OCI-M1 (cell line): ENCODE measurements at regions not wholly inside any gene's neighbourhood (a gene's known extent, or its start where the extent isn't known, plus 50 kb on each side); places are given as distances from the start of the nearest gene placed in this dataset.
"Not testable (repeated sequence)": the region's sequence is repeated elsewhere in the genome, so short reads cannot be mapped to it uniquely, and the experiment has no call there.

Experiments used
- DNase-seq: peaks from one replicate; lab custom pipeline; 2025; lab: John Stamatoyannopoulos, UW

- DNase-seq, result no peak
These were observed 308.8 kb downstream of the RPIA start for GRCh38 chr2:89000235-89000634.

GRCh38 chr2:89004238-89004637, 312.8 kb downstream of the RPIA start:
- DNase-seq, result not testable (repeated sequence)

GRCh38 chr2:89020566-89020965, 329.1 kb downstream of the RPIA start:
- not testable (repeated sequence) for DNase-seq

- not testable (repeated sequence) for DNase-seq
These were observed 334.8 kb downstream of the RPIA start for GRCh38 chr2:89026296-89026695.

- not testable (repeated sequence) for DNase-seq
These were observed 335.6 kb downstream of the RPIA start for GRCh38 chr2:89027115-89027514.

- DNase-seq, result not testable (repeated sequence)
These were observed 336.1 kb downstream of the RPIA start for GRCh38 chr2:89027536-89027935.

GRCh38 chr2:89029257-89029656, 337.8 kb downstream of the RPIA start:
- not testable (repeated sequence) for DNase-seq

- DNase-seq, result peak; percentile 22
These were observed 356.9 kb downstream of the RPIA start for GRCh38 chr2:89048138-89049066.

- not testable (repeated sequence) for DNase-seq
These were observed 367.1 kb downstream of the RPIA start for GRCh38 chr2:89058616-89059015.

GRCh38 chr2:89061174-89061573, 369.7 kb downstream of the RPIA start:
- not testable (repeated sequence) for DNase-seq

- not testable (repeated sequence) for DNase-seq
These were observed 385.3 kb downstream of the RPIA start for GRCh38 chr2:89076771-89077170.

- not testable (repeated sequence) for DNase-seq
These were observed 401.4 kb downstream of the RPIA start for GRCh38 chr2:89092911-89093310.

- not testable (repeated sequence) for DNase-seq
These were observed 403.6 kb downstream of the RPIA start for GRCh38 chr2:89095060-89095459.

- DNase-seq, result not testable (repeated sequence)
These were observed 411.1 kb downstream of the RPIA start for GRCh38 chr2:89102587-89102986.

- not testable (repeated sequence) for DNase-seq
These were observed 415.0 kb downstream of the RPIA start for GRCh38 chr2:89106369-89107019.

- not testable (repeated sequence) for DNase-seq
These were observed 421.0 kb downstream of the RPIA start for GRCh38 chr2:89112434-89112833.

- not testable (repeated sequence) for DNase-seq
These were observed 421.8 kb downstream of the RPIA start for GRCh38 chr2:89113286-89113685.

GRCh38 chr2:89129440-89129839, 438.0 kb downstream of the RPIA start:
- not testable (repeated sequence) for DNase-seq

GRCh38 chr2:89130665-89131308, 439.3 kb downstream of the RPIA start:
- DNase-seq, result not testable (repeated sequence)

GRCh38 chr2:89142959-89143358, 451.5 kb downstream of the RPIA start:
- DNase-seq, result not testable (repeated sequence)

- DNase-seq, result peak; percentile 0
These were observed 453.9 kb downstream of the RPIA start for GRCh38 chr2:89145342-89145741.

- DNase-seq, result not testable (repeated sequence)
These were observed 456.8 kb downstream of the RPIA start for GRCh38 chr2:89148256-89148655.
